RWPE1 (cell line): ENCODE measurements at regions not wholly inside any gene's neighbourhood (a gene's known extent, or its start where the extent isn't known, plus 50 kb on each side); places are given as distances from the start of the nearest gene placed in this dataset.

Experiments used
- CTCF ChIA-PET: fragments of 350-600 bp; sonication (Branson Sonifier 250); formaldehyde crosslinking; extraction: SDS; loops from one replicate; lab custom pipeline; 2021; lab: Yijun Ruan, JAX
- POLR2A ChIA-PET: fragments of 400-600 bp; formaldehyde crosslinking; extraction: SDS; loops from one replicate; lab custom pipeline; 2020; ENCODE audit warnings: antibody characterized with exemption; ENCODE audit not compliant: low non-redundant PET; lab: Yijun Ruan, JAX
- DNase-seq: peaks from one replicate; pipeline ENCODE4 v3.0.0; 2012; ENCODE audit warnings: low spot score
- H3K27ac ChIP-seq: fragments of 450-650 bp; 2 replicates; pipeline ENCODE4 v1.5.1; 2017
- TF ChIP-seq, protein P1 (sequence below): fragments of 450-650 bp; conservative IDR thresholded peaks from 2 replicates; pipeline ENCODE4 v1.5.1; 2017; ENCODE audit warnings: low read depth, mild to moderate bottlenecking

DNA sequence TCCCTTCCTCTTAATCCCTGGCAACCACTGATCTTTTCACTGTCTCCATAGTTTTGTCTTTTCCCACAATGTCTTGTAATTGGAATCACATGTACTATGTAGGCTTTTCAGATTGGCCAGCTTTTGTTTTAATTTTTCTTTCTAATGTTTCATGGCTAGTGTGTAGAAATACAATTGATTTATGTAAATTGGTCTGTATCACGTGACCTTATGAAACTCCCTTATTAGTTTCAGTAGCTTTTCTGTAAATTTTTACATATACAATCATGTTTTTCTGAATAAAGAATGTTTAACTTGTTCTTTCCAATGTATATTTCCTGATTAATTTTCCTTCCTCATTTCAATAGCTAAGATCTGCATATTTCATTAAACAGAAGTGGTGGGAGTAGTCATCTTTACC is 319.3 kb downstream of the MDFIC start:
- POLR2A ChIA-PET, result no interaction called here
- no peak for DNase-seq
- CTCF ChIA-PET, result interaction anchor here (0.5 kb wide), 1 partner anchor 286 kb away, joined by 3 read pairs; no protein-coding TSS in a partner anchor
- H3K27ac ChIP-seq, result no peak overlapping the region
- TF ChIP-seq, protein P1, sequence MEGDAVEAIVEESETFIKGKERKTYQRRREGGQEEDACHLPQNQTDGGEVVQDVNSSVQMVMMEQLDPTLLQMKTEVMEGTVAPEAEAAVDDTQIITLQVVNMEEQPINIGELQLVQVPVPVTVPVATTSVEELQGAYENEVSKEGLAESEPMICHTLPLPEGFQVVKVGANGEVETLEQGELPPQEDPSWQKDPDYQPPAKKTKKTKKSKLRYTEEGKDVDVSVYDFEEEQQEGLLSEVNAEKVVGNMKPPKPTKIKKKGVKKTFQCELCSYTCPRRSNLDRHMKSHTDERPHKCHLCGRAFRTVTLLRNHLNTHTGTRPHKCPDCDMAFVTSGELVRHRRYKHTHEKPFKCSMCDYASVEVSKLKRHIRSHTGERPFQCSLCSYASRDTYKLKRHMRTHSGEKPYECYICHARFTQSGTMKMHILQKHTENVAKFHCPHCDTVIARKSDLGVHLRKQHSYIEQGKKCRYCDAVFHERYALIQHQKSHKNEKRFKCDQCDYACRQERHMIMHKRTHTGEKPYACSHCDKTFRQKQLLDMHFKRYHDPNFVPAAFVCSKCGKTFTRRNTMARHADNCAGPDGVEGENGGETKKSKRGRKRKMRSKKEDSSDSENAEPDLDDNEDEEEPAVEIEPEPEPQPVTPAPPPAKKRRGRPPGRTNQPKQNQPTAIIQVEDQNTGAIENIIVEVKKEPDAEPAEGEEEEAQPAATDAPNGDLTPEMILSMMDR, result no peak

DNA sequence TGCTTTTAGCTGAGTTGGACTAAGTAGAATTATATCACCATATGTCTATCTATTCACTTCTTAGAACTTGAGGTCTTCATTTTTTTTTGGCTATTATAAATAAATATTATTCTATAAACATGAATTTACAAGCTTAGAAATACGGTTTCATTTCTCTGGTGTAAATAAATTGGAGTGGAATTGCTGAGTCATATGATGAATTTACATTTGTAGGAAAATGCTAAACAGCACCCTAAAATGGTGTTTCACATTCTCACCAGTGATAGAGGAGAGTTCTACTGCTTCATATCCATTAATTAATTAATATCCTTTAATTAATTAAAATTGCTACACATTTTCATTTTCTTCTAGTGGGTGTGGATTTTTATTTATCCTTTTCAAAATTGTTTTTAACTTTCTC is 318.3 kb downstream of the MDFIC start:
- ChIA-PET POLR2A (no interaction called here), CTCF (interaction anchor here (0.7 kb wide), 1 partner anchor 17 kb away, joined by 4 read pairs; no protein-coding TSS in a partner anchor)
- DNase-seq, result no peak
- no peak overlapping the region for H3K27ac ChIP-seq
- TF ChIP-seq, protein P1, result no peak

DNA sequence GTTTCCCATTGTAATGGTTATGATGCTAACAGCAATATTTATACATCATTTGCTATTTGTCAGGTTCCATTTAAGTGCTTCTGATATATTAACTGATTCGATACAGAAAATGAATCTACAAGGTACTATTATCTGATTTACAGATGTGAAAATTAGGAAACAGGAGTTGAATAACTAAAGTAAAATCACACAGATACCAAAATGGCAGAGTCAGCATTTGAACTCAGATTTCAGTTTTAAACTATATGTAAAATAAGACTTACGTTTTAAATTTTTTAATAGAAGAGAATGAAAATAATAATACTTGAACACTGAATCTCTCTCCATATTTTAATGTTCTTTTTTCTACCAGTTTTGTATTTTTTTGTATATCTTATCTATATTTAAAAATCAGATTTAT is 313.2 kb downstream of the MDFIC start:
- H3K27ac ChIP-seq, result no peak overlapping the region
- POLR2A ChIA-PET, result no interaction called here
- TF ChIP-seq, protein P1, result no peak
- CTCF ChIA-PET, result no interaction called here
- DNase-seq, result no peak

DNA sequence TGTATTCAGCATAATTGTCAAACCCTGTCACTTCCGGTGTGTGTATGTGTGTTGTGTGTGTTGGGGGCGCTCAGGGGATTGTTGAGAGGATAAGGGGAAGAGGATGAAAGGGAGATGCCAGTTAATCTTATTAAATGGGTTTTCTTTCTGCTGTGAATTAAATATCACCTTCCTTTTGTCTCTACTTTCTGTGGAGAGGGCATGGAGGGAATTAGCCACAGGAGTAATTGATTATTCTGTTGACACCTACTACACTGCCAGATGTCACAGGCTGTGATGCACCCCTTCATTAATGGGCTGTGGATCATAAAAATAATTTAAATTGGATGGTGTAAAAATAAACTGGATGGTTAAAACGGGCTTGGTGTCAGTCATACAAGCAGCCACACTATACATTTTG is 311.9 kb downstream of the MDFIC start:
- TF ChIP-seq, protein P1, result no peak
- CTCF ChIA-PET, result no interaction called here
- no peak for DNase-seq
- no peak overlapping the region for H3K27ac ChIP-seq
- POLR2A ChIA-PET, result no interaction called here

DNA sequence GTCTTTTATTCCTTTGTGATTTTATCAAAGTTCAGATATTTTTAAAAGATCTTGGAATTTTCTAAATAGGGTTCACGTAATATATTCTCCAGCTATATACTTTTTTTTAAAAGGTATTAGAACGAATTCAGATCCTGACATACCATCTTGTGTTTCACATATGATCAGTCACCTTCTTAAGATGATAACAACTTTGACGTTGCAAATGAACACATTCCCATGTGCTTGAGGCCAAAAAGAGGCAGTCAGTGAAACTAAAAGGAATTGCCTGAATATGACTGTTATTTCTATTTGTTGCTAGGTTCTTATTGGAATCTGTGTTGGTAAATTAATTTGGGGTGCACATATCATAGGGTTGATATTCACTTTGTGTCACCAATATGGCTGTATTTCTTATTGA is 310.1 kb downstream of the MDFIC start:
- TF ChIP-seq, protein P1, result no peak
- no peak for DNase-seq
- H3K27ac ChIP-seq, result no peak overlapping the region
- ChIA-PET POLR2A (no interaction called here), CTCF (interaction anchor here (1.4 kb wide), 1 partner anchor 15 kb away, joined by 4 read pairs; no protein-coding TSS in a partner anchor)

DNA sequence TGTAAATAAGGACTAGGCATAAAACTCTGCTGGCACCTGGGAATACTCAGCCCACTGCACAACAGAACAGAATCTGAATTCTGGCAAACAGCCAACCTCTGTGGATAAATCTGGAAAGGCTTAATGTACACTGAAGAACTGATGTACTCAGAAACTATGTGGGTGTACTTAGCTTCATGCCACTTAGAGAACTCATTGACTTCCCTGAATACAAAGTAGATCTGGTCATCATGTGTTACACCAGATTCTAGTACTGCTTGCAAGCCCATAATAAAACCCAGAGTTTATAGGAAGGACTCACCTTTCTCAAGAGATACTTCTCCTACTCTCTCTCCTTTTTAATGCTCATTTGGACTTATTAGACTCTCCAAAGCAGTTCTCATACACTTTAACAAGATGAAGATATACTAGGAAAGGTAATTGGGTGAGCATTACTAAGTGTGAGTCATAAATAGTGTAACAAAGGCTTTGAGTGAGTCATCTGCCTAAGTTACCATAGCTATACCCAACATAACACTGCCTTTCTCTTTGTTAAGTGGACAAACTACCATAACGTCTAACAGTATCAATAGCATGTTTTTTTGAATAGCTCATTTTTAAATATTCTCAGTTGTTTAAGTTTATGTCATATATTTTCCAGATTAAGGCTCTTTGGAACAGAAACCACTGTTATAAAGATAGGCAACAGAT is 309.1 kb downstream of the MDFIC start:
- no peak overlapping the region for H3K27ac ChIP-seq
- POLR2A ChIA-PET, result no interaction called here
- TF ChIP-seq, protein P1, result no peak
- CTCF ChIA-PET, result interaction anchor here (0.6 to 1.4 kb wide), 3 partner anchors 14 to 366 kb away, joined by 3 to 5 read pairs (median 4); no protein-coding TSS in a partner anchor
- DNase-seq, result peak; percentile 77
